ENCODE measurements at regions not wholly inside any gene's neighbourhood (a gene's known extent, or its start where the extent isn't known, plus 50 kb on each side); places are given as distances from the start of the nearest gene placed in this dataset.

DNA sequence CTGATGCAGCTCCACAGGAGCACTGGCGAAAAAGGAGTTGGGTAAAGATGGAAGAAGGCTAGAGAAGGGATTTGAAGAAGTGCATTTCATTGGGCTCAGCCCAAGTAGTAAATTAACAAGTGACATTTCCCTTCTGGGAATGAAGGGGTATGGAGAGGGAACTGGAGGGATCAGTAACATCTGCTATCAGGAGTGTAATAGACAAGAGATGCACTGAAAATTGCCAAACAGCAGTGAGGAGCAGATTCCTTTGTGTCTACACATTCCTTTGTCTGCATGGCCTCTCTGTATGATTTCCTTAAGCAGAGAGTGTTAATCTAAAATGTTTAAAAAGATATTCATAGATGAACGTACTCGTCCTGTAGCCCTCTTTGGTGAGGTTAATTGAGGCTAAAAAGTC, 148.2 kb upstream of the FERD3L start:
- no peak overlapping the region for H3K27ac ChIP-seq (ENCODE audit: control insufficient read depth, insufficient read depth, low read length)
- no peaks in the 10 kb centered on the region for H3K4me1 ChIP-seq (ENCODE audit: control insufficient read depth, extremely low read depth, insufficient read depth, low read length)
- TF ChIP-seq, protein P1, sequence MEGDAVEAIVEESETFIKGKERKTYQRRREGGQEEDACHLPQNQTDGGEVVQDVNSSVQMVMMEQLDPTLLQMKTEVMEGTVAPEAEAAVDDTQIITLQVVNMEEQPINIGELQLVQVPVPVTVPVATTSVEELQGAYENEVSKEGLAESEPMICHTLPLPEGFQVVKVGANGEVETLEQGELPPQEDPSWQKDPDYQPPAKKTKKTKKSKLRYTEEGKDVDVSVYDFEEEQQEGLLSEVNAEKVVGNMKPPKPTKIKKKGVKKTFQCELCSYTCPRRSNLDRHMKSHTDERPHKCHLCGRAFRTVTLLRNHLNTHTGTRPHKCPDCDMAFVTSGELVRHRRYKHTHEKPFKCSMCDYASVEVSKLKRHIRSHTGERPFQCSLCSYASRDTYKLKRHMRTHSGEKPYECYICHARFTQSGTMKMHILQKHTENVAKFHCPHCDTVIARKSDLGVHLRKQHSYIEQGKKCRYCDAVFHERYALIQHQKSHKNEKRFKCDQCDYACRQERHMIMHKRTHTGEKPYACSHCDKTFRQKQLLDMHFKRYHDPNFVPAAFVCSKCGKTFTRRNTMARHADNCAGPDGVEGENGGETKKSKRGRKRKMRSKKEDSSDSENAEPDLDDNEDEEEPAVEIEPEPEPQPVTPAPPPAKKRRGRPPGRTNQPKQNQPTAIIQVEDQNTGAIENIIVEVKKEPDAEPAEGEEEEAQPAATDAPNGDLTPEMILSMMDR (optimal IDR thresholded peaks at IDR 0.05 in 1 of 3, IDR thresholded peaks at IDR 0.05 in 1 of 3, conservative IDR thresholded peaks at IDR 0.05 in 1 of 3; ENCODE audit: extremely low read depth in 1 of 3, insufficient read depth in 2 of 3, low read length in 3 of 3) = no peak
- TF ChIP-seq EZH2 (IDR thresholded peaks at IDR 0.05; ENCODE audit: low read length) = no peak
- no peak overlapping the region for H3K9ac ChIP-seq (ENCODE audit: control insufficient read depth, extremely low read depth, insufficient read depth, low read length)
- H3K9me1 ChIP-seq (ENCODE audit: control insufficient read depth, extremely low read depth, insufficient read depth, low read length) = no peaks in the 10 kb centered on the region
- no peaks in the 10 kb centered on the region for H3K79me2 ChIP-seq (ENCODE audit: control insufficient read depth, insufficient read depth, low read length)
- FAIRE-seq (no peak), DNase-seq (ENCODE audit: low read depth, low spot score) (no peak)
- H3K4me2 ChIP-seq (ENCODE audit: control insufficient read depth, extremely low read depth, insufficient read depth, low read depth, low read length) = no peak overlapping the region
- H2AFZ ChIP-seq (ENCODE audit: control insufficient read depth, low read length) = no peak overlapping the region
- no peaks in the 10 kb centered on the region for H3K36me3 ChIP-seq (ENCODE audit: control insufficient read depth in 2 of 2, extremely low read depth in 1 of 2, insufficient read depth in 2 of 2, low read length in 2 of 2)
- no peaks in the 10 kb centered on the region for H4K20me1 ChIP-seq (ENCODE audit: control insufficient read depth, extremely low read depth, insufficient read depth, low read length)
- H3K9me3 ChIP-seq (ENCODE audit: control insufficient read depth, low read depth, low read length) = no peaks in the 10 kb centered on the region
- no peak overlapping the region for H3K4me3 ChIP-seq (ENCODE audit: control insufficient read depth in 2 of 3, extremely low read depth in 1 of 3, insufficient read depth in 2 of 3, low read depth in 1 of 3, low read length in 3 of 3)
- dilution Hi-C loops (cut with MboI; ENCODE audit: extremely low pct_ligation_motif_present, low sequenced_read_pairs) = no loop called here
- H3K27me3 ChIP-seq (ENCODE audit: control insufficient read depth, extremely low read depth, insufficient read depth, low read length) = no peaks in the 10 kb centered on the region

DNA sequence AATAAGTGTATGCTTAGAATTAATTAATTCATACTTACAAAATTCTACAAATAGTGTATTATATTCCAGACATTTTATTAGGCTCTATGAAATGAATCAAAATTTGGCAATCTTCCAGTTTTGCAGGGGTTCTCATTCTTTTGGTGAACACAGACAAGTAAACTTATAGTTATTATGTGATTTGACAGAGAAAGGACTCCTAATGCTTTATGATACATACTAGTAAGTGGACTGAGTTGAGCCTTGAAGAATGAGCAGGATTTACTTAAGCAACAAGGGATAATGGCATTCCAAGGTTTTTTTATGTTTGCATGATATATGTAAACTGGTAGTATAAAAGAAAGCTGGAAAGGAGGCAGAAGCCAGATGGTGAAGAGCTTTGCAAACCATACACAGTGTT, 145.7 kb upstream of the FERD3L start:
- dilution Hi-C loops (cut with MboI; ENCODE audit: extremely low pct_ligation_motif_present, low sequenced_read_pairs) = no loop called here
- DNase-seq (ENCODE audit: low read depth, low spot score) = no peak
- no peak overlapping the region for H2AFZ ChIP-seq (ENCODE audit: control insufficient read depth, low read length)

More for the DNA sequence above, 145.7 kb upstream of the FERD3L start:
- Histone ChIP-seq H3K27me3 (ENCODE audit: control insufficient read depth, extremely low read depth, insufficient read depth, low read length) (no peaks in the 10 kb centered on the region), H3K9me3 (ENCODE audit: control insufficient read depth, low read depth, low read length) (no peaks in the 10 kb centered on the region), H3K27ac (ENCODE audit: control insufficient read depth, insufficient read depth, low read length) (no peak overlapping the region), H3K79me2 (ENCODE audit: control insufficient read depth, insufficient read depth, low read length) (no peaks in the 10 kb centered on the region), H3K4me2 (ENCODE audit: control insufficient read depth, extremely low read depth, insufficient read depth, low read depth, low read length) (no peak overlapping the region), H3K4me1 (ENCODE audit: control insufficient read depth, extremely low read depth, insufficient read depth, low read length) (no peaks in the 10 kb centered on the region), H3K9ac (ENCODE audit: control insufficient read depth, extremely low read depth, insufficient read depth, low read length) (no peak overlapping the region), H3K9me1 (ENCODE audit: control insufficient read depth, extremely low read depth, insufficient read depth, low read length) (no peaks in the 10 kb centered on the region), H4K20me1 (ENCODE audit: control insufficient read depth, extremely low read depth, insufficient read depth, low read length) (no peaks in the 10 kb centered on the region), H3K4me3 (ENCODE audit: control insufficient read depth in 2 of 3, extremely low read depth in 1 of 3, insufficient read depth in 2 of 3, low read depth in 1 of 3, low read length in 3 of 3) (no peak overlapping the region), H3K36me3 (ENCODE audit: control insufficient read depth in 2 of 2, extremely low read depth in 1 of 2, insufficient read depth in 2 of 2, low read length in 2 of 2) (no peaks in the 10 kb centered on the region)
- FAIRE-seq = no peak
- TF ChIP-seq, protein P1 (optimal IDR thresholded peaks at IDR 0.05 in 1 of 3, IDR thresholded peaks at IDR 0.05 in 1 of 3, conservative IDR thresholded peaks at IDR 0.05 in 1 of 3; ENCODE audit: extremely low read depth in 1 of 3, insufficient read depth in 2 of 3, low read length in 3 of 3) = no peak
- TF ChIP-seq EZH2 (IDR thresholded peaks at IDR 0.05; ENCODE audit: low read length) = no peak
